Hepatic stellate cell (primary cell): ENCODE measurements at regions not wholly inside any gene's neighbourhood (a gene's known extent, or its start where the extent isn't known, plus 50 kb on each side); places are given as distances from the start of the nearest gene placed in this dataset.

Experiments used
- DNase-seq: peaks from one replicate; pipeline ENCODE4 v3.0.0; 2011; ENCODE audit warnings: low spot score

GRCh38 chr6:54717849-54718455, 128.6 kb upstream of the FAM83B start:
- DNase-seq = no peak

DNA sequence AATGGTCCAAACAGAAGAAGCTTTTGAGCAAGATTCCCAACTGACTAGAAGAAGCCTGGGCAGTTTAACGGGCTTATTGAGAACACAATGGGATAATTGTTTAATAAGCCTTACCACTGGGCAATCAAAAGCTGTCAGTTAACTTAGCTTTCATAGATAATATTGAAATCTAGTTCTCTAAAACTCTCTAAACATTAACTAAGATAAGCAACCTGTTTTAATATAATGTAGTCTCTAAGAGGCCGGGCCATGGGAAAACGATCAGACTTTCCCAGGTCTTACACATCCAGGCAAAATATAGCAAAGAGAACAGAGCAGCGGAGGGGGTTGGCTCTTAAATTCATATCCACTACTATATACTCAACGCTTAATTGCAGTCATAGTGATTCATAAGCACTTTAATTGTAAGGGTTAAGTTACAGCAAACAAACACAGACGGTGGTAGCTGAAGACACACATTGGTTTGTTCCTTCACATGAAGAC, 128.0 kb upstream of the FAM83B start:
- no peak for DNase-seq

- DNase-seq = no peak
These were observed 127.4 kb upstream of the FAM83B start for GRCh38 chr6:54719131-54719530.

DNA sequence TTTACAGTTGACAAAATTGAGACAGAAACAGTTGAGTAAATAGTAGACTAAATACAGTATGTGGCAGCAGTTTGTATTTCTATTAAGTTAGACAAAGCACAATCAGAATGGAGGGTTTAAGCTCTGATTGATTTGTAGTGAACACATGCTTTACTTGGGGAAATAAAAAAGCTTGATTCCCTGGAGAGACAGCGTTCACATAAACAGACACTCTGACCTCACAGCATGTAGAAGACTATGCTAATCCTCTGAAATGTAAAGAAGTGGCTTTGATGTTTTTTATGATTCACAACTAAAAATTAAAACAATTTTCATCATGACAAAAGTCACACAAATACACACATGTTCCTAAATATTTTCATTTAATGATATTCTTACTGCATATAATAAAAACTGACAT, 126.9 kb upstream of the FAM83B start:
- no peak for DNase-seq

DNA sequence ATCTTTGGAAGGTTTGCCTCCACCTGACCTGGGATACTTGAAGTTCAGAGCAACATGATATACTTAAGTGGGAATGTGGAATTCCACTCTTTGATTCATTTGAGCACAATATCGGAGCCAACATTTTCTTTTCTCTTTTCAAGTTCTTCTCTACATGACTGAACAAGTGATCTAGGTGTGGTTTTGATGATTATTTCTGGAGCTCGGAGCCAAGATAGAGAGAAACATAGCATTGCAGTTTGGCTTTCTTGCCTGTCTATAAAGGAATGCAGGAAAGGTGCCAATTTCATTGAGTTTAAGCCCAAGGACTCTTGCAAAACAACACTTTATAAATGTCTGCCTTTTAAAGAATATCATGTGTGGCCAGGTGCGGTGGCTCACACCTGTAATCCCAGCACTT, 124.2 kb upstream of the FAM83B start:
- no peak for DNase-seq

GRCh38 chr6:54729716-54730115, 116.9 kb upstream of the FAM83B start:
- no peak for DNase-seq

GRCh38 chr6:54730767-54731630, 115.6 kb upstream of the FAM83B start:
- DNase-seq = no peak

DNA sequence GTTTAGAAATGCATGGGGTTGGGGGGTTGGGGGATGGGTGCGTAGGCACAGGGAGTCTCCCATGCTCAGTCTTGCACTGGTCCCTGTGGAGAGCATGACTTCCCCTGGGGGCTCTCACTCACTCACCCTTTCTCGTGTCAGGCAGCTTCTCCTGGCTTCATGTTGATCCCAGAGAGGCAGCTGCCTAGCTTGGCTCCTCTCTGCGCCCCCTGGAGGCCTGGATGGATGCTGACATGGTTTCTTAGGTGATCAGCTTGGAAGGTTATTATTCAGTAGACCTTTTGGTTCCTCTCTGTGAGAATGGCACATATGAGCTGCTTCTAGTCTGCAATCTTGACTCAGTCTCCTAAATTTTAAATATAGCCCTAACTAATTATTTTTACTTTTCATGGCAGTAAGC, 109.3 kb upstream of the FAM83B start:
- no peak for DNase-seq

DNA sequence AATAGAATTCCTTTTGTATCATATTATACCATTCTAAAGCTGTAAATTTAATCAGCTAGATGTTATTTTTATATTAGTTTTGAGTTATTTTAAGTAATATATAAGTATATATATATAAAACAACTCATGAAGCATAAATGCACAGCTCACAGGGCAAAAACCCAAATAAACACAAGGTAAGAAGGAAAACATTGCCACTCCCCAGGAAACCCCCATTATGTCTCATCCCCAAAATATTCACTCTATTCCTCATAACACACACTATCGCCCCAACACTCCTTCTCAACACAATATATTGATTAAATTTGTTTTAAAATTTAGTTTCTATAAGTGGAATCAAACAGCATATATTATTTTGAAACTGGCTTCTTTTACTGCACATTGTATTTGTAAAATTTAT, 98.6 kb upstream of the FAM83B start:
- DNase-seq = no peak

GRCh38 chr6:54754406-54754805, 92.2 kb upstream of the FAM83B start:
- DNase-seq = no peak

DNA sequence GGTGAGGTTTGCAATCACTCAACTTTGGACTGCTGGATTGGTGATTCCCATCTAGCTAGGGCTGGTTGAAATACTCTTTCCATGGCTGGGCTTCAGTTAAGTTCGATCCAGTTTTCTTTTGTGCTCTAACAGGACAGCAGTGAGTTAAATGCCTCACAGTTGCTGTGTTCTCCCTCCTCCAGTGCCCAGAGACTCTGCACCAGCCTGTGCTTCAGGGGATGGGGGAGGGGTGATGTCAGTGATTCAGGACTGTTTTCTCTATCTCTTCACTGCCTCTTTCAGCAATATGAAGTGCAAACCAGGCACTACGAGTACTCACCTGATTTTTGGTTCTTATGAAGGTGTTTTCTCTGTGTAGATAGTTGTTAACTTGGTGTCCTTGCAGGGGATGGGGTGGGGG, 88.2 kb upstream of the FAM83B start:
- DNase-seq = no peak

- DNase-seq = no peak
These were observed 78.1 kb upstream of the FAM83B start for GRCh38 chr6:54768494-54768893.

- DNase-seq = no peak
These were observed 76.2 kb upstream of the FAM83B start for GRCh38 chr6:54770328-54770727.

GRCh38 chr6:54771968-54772367, 74.6 kb upstream of the FAM83B start:
- DNase-seq = no peak

GRCh38 chr6:54772610-54773009, 74.0 kb upstream of the FAM83B start:
- DNase-seq = no peak

GRCh38 chr6:54775576-54775975, 71.0 kb upstream of the FAM83B start:
- no peak for DNase-seq

DNA sequence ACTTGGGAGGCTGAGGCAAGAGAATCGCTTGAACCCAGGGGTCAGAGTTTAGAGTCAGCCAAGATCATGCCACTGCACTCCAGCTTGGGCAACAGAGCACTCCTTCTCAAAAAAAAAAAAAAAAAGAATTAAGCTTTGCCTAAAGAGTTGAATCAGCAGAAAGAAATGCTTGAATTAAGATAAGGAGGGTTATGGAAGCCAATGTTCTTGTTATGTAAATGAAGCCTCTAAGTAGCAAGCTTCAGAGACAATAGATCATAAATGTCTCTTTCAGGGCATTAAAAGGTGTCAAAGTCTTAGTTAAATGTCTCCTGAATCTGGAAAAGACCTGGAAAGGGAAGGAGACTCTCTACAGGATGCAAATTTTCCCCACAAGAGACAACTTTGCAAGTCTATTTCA, 69.7 kb upstream of the FAM83B start:
- DNase-seq = no peak

DNA sequence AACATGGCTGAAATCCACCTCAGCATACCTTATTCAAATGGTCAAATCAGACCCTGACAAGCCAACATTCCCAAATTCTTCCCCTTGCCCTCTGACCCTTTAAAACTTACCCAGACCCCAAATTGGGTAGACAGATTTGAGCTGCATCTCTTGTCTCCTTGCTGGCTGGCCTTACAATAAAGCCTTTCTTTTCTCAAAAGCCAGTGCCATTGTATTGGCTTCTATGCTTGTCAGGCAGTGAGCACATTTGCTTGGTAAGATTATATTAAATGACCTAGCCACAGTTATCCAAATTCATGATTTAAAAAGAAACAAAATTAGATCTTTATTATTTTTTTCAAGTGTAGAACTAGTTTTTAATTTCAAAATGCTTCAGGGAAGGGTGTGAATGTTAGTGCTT, 67.8 kb upstream of the FAM83B start:
- no peak for DNase-seq

DNA sequence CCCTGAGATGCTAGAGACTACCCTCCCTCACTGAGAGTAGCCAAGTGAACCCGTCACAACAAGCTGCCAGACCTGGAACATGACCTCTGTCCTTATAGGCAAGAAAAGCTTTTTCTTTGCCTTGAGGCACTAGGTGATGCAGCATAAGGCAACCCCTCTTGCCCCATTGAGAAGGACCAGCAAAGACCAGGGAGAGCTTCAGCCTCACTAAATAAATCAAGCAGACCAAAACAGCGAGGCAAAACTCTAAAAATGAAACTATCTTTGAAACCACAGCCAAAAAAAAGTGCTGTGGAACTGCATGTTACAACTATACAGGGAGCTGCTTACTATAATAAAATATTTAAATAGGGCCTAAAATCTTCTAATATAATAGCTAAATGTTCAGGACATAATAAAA, 62.6 kb upstream of the FAM83B start:
- no peak for DNase-seq

DNA sequence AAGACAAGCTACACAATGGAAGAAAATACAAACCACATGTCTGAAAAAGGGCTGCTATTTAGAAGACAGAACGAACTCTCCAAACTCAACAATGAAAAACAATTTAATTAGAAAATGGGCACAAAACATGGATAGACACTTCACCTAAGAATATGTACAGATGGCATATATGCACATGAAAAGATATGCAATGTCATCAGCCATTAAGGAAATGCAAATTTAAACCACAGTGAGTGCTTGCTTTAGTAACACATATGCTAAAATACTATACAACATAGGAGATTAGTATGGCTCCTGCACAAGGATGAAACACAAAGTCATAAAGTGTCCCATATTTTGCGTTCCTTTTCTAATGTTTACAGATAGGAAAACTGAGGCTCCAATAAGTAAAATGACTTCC, 60.4 kb upstream of the FAM83B start:
- DNase-seq = no peak

DNA sequence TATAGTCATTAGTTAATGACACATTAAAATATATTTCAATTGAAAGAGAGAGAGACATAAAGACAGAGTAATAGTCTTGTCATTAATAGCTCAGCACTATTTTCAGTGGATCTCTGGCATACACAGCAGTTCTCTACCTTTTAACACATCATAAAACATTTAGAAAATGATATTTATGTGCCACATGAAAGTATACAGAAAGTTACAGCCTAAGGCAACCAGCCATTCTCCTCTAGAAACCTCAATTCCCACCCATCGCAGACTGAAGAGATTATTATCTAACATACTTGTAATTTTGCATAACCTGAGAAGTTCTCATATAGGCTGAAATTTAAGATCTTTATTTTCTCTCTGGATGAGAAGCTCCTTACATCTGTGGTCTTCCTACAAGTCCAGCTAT, 58.7 kb upstream of the FAM83B start:
- no peak for DNase-seq
